Colonic mucosa (tissue), 4 donors: ENCODE measurements at regions not wholly inside any gene's neighbourhood (a gene's known extent, or its start where the extent isn't known, plus 50 kb on each side); places are given as distances from the start of the nearest gene placed in this dataset.

Experiments used
- DNase-seq: peaks from one replicate; pipeline ENCODE4 v3.0.0-alpha.2; 2020
- H3K27ac ChIP-seq: fragments of 200-600 bp; one replicate; pipeline ENCODE4 v1.8.0; 2021
- H3K27me3 ChIP-seq: fragments of 200-600 bp; one replicate; pipeline ENCODE4 v1.8.0; 2021
- H3K36me3 ChIP-seq: fragments of 200-600 bp; one replicate; pipeline ENCODE4 v1.8.0; 2021
- H3K4me1 ChIP-seq: fragments of 200-600 bp; one replicate; pipeline ENCODE4 v1.8.0; 2021; ENCODE audit warnings: mild to moderate bottlenecking
- H3K4me3 ChIP-seq: fragments of 200-600 bp; one replicate; pipeline ENCODE4 v1.8.0; 2021
- H3K9ac ChIP-seq, 2 donors: one replicate each; pipeline ENCODE4 v1.7.0; 2013; ENCODE audit warnings: control low read depth in 2 of 2, low read depth in 2 of 2, low read length in 2 of 2
- H3K9me3 ChIP-seq: fragments of 200-600 bp; one replicate; pipeline ENCODE4 v1.8.0; 2021
- intact Hi-C: fragments of 100-400 bp; cut with DNase I; formaldehyde crosslinking; loops from one replicate; pipeline ENCODE4 v1.14.1; 2022
- TF ChIP-seq, protein P1 (sequence below): fragments of 200-600 bp; IDR thresholded peaks from one replicate; pipeline ENCODE4 v1.8.0; 2022; ENCODE audit warnings: antibody characterized with exemption, mild to moderate bottlenecking
- donor health status: healthy.
- donor health status: DM: no; HTN: no; CAD: no.
- donor health status: DM: no; HTN: no; CAD: no.

DNA sequence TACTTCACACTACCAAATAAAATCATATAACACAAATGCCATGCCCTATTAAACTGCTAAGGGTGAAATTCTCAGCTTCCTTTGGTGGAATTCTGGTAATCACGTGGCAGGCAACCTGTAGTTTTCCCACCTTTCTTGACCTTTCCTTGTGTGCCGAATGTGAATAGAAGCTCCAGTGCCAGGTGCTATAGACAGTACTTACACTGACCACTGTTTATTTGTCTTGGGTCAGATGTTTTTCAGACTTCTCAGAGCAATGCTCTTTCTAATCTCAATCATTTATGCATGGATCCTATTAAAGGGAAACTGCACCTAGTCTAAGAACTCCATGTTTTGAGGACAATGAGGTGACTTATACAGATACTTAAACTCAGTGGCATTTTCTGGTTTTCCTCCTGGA, 296.8 kb upstream of the DIAPH2 start:
- Histone ChIP-seq H3K9ac (no peak overlapping the region), H3K36me3 (no peaks in the 10 kb centered on the region), H3K27me3 (no peaks in the 10 kb centered on the region), H3K9me3 (no peaks in the 10 kb centered on the region), H3K27ac (no peak overlapping the region), H3K4me3 (no peak overlapping the region), H3K4me1 (no peaks in the 10 kb centered on the region)
- TF ChIP-seq, protein P1, sequence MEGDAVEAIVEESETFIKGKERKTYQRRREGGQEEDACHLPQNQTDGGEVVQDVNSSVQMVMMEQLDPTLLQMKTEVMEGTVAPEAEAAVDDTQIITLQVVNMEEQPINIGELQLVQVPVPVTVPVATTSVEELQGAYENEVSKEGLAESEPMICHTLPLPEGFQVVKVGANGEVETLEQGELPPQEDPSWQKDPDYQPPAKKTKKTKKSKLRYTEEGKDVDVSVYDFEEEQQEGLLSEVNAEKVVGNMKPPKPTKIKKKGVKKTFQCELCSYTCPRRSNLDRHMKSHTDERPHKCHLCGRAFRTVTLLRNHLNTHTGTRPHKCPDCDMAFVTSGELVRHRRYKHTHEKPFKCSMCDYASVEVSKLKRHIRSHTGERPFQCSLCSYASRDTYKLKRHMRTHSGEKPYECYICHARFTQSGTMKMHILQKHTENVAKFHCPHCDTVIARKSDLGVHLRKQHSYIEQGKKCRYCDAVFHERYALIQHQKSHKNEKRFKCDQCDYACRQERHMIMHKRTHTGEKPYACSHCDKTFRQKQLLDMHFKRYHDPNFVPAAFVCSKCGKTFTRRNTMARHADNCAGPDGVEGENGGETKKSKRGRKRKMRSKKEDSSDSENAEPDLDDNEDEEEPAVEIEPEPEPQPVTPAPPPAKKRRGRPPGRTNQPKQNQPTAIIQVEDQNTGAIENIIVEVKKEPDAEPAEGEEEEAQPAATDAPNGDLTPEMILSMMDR, result no peak
- DNase-seq, result no peak
- intact Hi-C loops, result no loop called here

DNA sequence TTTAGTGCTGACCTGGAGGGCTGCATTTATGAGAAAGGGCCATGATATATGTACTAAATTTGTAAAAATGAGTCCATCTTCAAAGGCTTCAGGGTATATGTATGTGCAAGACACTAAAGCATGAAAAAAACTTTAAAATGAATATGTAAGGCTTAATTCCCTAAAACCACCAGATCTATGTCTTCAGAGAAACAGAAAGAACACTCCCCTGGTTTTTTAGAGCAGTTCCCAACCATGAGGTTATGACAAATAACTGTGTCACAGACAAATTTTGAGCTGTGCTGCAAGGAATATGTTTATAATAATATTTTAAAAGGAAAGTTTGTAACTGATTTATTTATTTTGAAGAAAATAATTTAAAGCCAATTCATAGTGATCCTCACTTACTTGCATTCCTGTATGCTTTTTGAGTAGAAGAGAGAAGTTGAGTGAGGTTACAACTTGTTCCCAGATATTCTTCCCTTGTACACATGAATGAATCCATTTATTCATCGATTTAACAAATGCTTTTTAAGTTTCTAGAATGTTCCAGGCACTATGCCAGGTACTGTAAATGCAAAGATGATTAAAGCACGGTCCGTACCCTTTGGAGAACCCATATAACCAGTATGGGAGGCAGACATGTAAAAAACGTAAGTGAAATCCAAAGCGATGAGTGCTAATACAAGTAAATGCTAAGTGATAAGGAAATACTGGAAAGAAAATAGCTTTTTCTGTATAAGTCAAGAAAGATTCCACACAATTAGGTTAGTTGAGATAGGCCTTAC, 295.2 kb upstream of the DIAPH2 start:
- intact Hi-C loops, result no loop called here
- no peak overlapping the region for H3K4me3 ChIP-seq
- no peaks in the 10 kb centered on the region for H3K9me3 ChIP-seq
- H3K4me1 ChIP-seq, result no peaks in the 10 kb centered on the region
- DNase-seq, result no peak
- no peak overlapping the region for H3K27ac ChIP-seq
- H3K27me3 ChIP-seq, result no peaks in the 10 kb centered on the region
- H3K9ac ChIP-seq, result no peak overlapping the region
- H3K36me3 ChIP-seq, result no peaks in the 10 kb centered on the region
- TF ChIP-seq, protein P1, result no peak

DNA sequence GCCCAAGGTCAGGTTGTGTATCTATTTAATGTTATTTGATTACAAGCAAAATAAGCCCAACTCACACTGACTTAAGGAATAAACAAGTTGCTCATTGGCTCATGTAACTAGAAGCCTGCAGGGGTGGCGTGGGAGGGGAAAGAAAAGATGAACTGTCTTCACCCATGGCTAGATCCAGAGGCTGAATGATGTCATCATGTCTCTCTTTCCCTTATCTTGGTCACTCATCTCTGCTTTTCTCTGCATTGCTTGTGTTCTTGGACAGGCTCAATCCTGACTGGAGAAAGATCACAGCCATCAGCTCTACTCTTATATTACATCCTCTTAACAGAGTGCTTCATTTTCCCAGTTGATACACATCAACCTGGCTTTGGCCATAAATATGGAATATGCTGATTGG, 290.0 kb upstream of the DIAPH2 start:
- Histone ChIP-seq H3K27me3 (no peaks in the 10 kb centered on the region), H3K4me1 (no peaks in the 10 kb centered on the region), H3K9ac (no peak overlapping the region), H3K36me3 (no peaks in the 10 kb centered on the region), H3K4me3 (no peak overlapping the region), H3K9me3 (no peaks in the 10 kb centered on the region), H3K27ac (no peak overlapping the region)
- TF ChIP-seq, protein P1, result no peak
- no peak for DNase-seq
- intact Hi-C loops, result no loop called here

DNA sequence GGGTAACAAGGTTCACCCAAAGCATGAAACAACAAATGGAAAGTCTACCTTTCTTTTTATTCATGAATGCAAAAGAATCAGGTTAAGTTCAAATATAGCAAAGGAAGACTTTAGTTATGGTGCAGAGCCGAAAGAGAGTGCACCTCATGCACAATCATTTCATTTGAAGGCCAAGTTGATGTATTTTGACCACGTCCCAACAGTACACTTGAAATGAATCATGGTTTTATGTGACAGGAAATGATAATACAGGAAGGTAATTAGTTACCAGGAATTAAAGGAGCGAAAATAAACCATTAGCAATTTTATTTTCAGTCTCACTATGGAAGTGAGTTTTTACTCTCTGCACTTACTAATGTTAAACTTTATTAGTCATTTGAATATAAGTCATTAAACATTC, 281.2 kb upstream of the DIAPH2 start:
- Histone ChIP-seq H3K36me3 (no peaks in the 10 kb centered on the region), H3K4me1 (no peaks in the 10 kb centered on the region), H3K4me3 (no peak overlapping the region), H3K27ac (no peak overlapping the region), H3K9ac (no peak overlapping the region), H3K27me3 (no peaks in the 10 kb centered on the region), H3K9me3 (no peaks in the 10 kb centered on the region)
- DNase-seq, result no peak
- TF ChIP-seq, protein P1, result no peak
- intact Hi-C loops, result no loop called here

DNA sequence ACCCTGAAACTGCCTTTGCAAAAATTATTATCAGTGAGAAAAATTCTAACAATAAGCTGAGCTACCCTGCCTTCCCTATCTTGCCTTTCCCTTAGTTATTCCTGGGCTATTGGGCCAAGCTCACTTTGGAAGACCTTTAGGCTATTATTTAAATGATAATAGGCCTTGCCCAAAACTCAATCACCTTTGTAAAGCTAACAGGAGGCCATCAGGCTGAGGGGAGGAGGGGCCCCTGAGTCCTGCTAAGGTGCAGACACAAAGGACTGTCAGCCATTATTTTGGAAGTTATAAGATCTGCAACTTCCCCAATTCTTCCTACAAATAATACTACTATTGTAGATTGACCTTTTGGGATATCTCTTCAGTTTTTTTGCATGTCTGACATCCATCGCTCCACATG, 278.8 kb upstream of the DIAPH2 start:
- DNase-seq, result no peak
- TF ChIP-seq, protein P1, result no peak
- Histone ChIP-seq H3K27ac (no peak overlapping the region), H3K4me1 (no peaks in the 10 kb centered on the region), H3K9ac (no peak overlapping the region), H3K27me3 (no peaks in the 10 kb centered on the region), H3K36me3 (no peaks in the 10 kb centered on the region), H3K4me3 (no peak overlapping the region), H3K9me3 (no peaks in the 10 kb centered on the region)
- intact Hi-C loops, result no loop called here
